Liver (tissue), 8 donors: ENCODE measurements at regions not wholly inside any gene's neighbourhood (a gene's known extent, or its start where the extent isn't known, plus 50 kb on each side); places are given as distances from the start of the nearest gene placed in this dataset.
"Not testable (repeated sequence)": the region's sequence is repeated elsewhere in the genome, so short reads cannot be mapped to it uniquely, and the experiment has no call there.

Source experiments
- DNase-seq: peaks from one replicate; pipeline ENCODE4 v3.0.0-alpha.2; 2017; ENCODE audit warnings: low spot score
- H3K27ac ChIP-seq, 2 donors: one replicate each; pipeline ENCODE4 v1.7.0; 2013; ENCODE audit warnings: inconsistent platforms in 2 of 2, low read length in 2 of 2, control low read depth in 1 of 2, low read depth in 1 of 2, mild to moderate bottlenecking in 1 of 2
- H3K27me3 ChIP-seq, 4 donors: one replicate each; pipeline versions ENCODE4 v1.6.1 to v1.7.0; 2013; ENCODE audit warnings: low read length in 3 of 4, inconsistent platforms in 1 of 4, mild to moderate bottlenecking in 1 of 4, moderate library complexity in 1 of 4; ENCODE audit not compliant: control insufficient read depth in 4 of 4, insufficient read depth in 4 of 4
- H3K36me3 ChIP-seq, 4 donors: one replicate each; pipeline versions ENCODE4 v1.6.1 to v1.7.0; 2013; ENCODE audit warnings: low read length in 3 of 4, mild to moderate bottlenecking in 3 of 4, low read depth in 1 of 4, moderate library complexity in 1 of 4; ENCODE audit not compliant: control insufficient read depth in 4 of 4, insufficient read depth in 3 of 4
- H3K4me1 ChIP-seq, 4 donors: one replicate each; pipeline versions ENCODE4 v1.6.1 to v1.7.0; 2013; ENCODE audit warnings: low read length in 3 of 4, mild to moderate bottlenecking in 3 of 4, moderate library complexity in 1 of 4; ENCODE audit not compliant: control insufficient read depth in 4 of 4, insufficient read depth in 4 of 4
- H3K4me3 ChIP-seq, 3 donors: one replicate each; pipeline versions ENCODE4 v1.6.1 to v1.7.0; 2013; ENCODE audit warnings: low read length in 3 of 3, control low read depth in 1 of 3, low read depth in 1 of 3, mild to moderate bottlenecking in 1 of 3
- H3K9ac ChIP-seq, 2 donors: one replicate each; pipeline ENCODE4 v1.7.0; 2013; ENCODE audit warnings: low read length in 2 of 2, mild to moderate bottlenecking in 2 of 2, moderate library complexity in 2 of 2, control low read depth in 1 of 2, low read depth in 1 of 2
- H3K9me3 ChIP-seq, 4 donors: one replicate each; pipeline versions ENCODE4 v1.6.1 to v1.7.0; 2013; ENCODE audit warnings: low read length in 3 of 4; ENCODE audit not compliant: control insufficient read depth in 4 of 4
- EGR1 ChIP-seq, 2 donors: IDR thresholded peaks; 2 replicates each; pipeline ENCODE4 v1.6.1; 2016 to 2018; ENCODE audit warnings: antibody characterized with exemption in 2 of 2, low read depth in 2 of 2
- FOXA1 ChIP-seq: IDR thresholded peaks from 2 replicates; pipeline ENCODE4 v1.6.1; 2016; ENCODE audit warnings: antibody characterized with exemption
- FOXA2 ChIP-seq: IDR thresholded peaks from 2 replicates; pipeline ENCODE4 v1.6.1; 2016; ENCODE audit warnings: antibody characterized with exemption
- GABPA ChIP-seq, 2 donors: IDR thresholded peaks in 1 of 2; conservative IDR thresholded peaks in 1 of 2; 2 replicates each; pipeline ENCODE4 v1.6.1; 2016; ENCODE audit warnings: antibody characterized with exemption in 2 of 2, mild to moderate bottlenecking in 1 of 2, moderate library complexity in 1 of 2
- HNF4A ChIP-seq, 2 donors: conservative IDR thresholded peaks; 2 replicates each; pipeline ENCODE4 v1.6.1; 2016; ENCODE audit warnings: antibody characterized with exemption in 2 of 2, mild to moderate bottlenecking in 2 of 2
- HNF4G ChIP-seq: IDR thresholded peaks from 2 replicates; pipeline ENCODE4 v1.6.1; 2016; ENCODE audit warnings: antibody characterized with exemption
- JUND ChIP-seq, 2 donors: IDR thresholded peaks; 2 replicates each; pipeline ENCODE4 v1.6.1; 2016; ENCODE audit warnings: antibody characterized with exemption in 2 of 2
- NR2F2 ChIP-seq: IDR thresholded peaks from 2 replicates; pipeline ENCODE4 v1.6.1; 2016; ENCODE audit warnings: antibody characterized with exemption
- RAD21 ChIP-seq, 2 donors: IDR thresholded peaks; 2 replicates each; pipeline ENCODE4 v1.6.1; 2016; ENCODE audit warnings: antibody characterized with exemption in 2 of 2, mild to moderate bottlenecking in 2 of 2
- RXRA ChIP-seq, 2 donors: IDR thresholded peaks; 2 replicates each; pipeline ENCODE4 v1.6.1; 2017 to 2018; ENCODE audit warnings: antibody characterized with exemption in 2 of 2, mild to moderate bottlenecking in 1 of 2
- TAF1 ChIP-seq: conservative IDR thresholded peaks from 2 replicates; pipeline ENCODE4 v1.6.1; 2016; ENCODE audit warnings: antibody characterized with exemption, mild to moderate bottlenecking
- YY1 ChIP-seq: IDR thresholded peaks from 2 replicates; pipeline ENCODE4 v1.6.1; 2016; ENCODE audit warnings: antibody characterized with exemption, mild to moderate bottlenecking
- WGBS: extraction: QIAGEN DNeasy Blood & Tissue Kit; methylation state at CpG from one replicate; pipeline ENCODE4 v1.1.7; 2013; 5-methylcytosine and 5-hydroxymethylcytosine counted together
- TF ChIP-seq, protein P1 (sequence below): IDR thresholded peaks from 2 replicates; pipeline ENCODE4 v1.6.1; 2016; ENCODE audit warnings: antibody characterized with exemption
- TF ChIP-seq, protein P2 (sequence below): fragments of 150-350 bp; IDR thresholded peaks from 2 replicates; pipeline ENCODE4 v1.5.1; 2017; ENCODE audit warnings: improper control_type of control experiment, low read depth, low read length; ENCODE audit not compliant: missing input control
- TF ChIP-seq, protein P3 (sequence below): IDR thresholded peaks from 2 replicates; pipeline ENCODE4 v1.6.1; 2016; ENCODE audit warnings: antibody characterized with exemption
- donor health status: healthy.
- donor health status: healthy.
- donor health status: healthy.
- donor health status: healthy.
- donor health status: healthy.

GRCh38 chr4:146104541-146104940, 71.0 kb upstream of the LSM6 start:
- WGBS: 82% methylated on average over 4 of the region's 4 CpGs
- H3K27ac ChIP-seq: no peak overlapping the region
- H3K27me3 ChIP-seq: peaks cover 0 to 3% (median 0%) of the 10 kb centered on the region in 4 donors
- H3K9me3 ChIP-seq: no peaks in the 10 kb centered on the region
- DNase-seq: no peak
- H3K36me3 ChIP-seq: no peaks in the 10 kb centered on the region
- TF ChIP-seq RAD21 (IDR thresholded peaks at IDR 0.05) (no peak), JUND (IDR thresholded peaks at IDR 0.05) (no peak), HNF4A (conservative IDR thresholded peaks at IDR 0.05) (no peak), RXRA (IDR thresholded peaks at IDR 0.05) (no peak), YY1 (no peak), EGR1 (IDR thresholded peaks at IDR 0.05; ENCODE audit: low read depth in 2 of 2) (no peak), FOXA2 (no peak), NR2F2 (no peak), TAF1 (no peak)
- TF ChIP-seq, protein P1, sequence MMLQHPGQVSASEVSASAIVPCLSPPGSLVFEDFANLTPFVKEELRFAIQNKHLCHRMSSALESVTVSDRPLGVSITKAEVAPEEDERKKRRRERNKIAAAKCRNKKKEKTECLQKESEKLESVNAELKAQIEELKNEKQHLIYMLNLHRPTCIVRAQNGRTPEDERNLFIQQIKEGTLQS: no peak
- TF ChIP-seq, protein P2, sequence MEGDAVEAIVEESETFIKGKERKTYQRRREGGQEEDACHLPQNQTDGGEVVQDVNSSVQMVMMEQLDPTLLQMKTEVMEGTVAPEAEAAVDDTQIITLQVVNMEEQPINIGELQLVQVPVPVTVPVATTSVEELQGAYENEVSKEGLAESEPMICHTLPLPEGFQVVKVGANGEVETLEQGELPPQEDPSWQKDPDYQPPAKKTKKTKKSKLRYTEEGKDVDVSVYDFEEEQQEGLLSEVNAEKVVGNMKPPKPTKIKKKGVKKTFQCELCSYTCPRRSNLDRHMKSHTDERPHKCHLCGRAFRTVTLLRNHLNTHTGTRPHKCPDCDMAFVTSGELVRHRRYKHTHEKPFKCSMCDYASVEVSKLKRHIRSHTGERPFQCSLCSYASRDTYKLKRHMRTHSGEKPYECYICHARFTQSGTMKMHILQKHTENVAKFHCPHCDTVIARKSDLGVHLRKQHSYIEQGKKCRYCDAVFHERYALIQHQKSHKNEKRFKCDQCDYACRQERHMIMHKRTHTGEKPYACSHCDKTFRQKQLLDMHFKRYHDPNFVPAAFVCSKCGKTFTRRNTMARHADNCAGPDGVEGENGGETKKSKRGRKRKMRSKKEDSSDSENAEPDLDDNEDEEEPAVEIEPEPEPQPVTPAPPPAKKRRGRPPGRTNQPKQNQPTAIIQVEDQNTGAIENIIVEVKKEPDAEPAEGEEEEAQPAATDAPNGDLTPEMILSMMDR: no peak
- TF ChIP-seq, protein P3, sequence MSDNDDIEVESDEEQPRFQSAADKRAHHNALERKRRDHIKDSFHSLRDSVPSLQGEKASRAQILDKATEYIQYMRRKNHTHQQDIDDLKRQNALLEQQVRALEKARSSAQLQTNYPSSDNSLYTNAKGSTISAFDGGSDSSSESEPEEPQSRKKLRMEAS: no peak
- H3K9ac ChIP-seq: no peak overlapping the region
- H3K4me3 ChIP-seq: no peak overlapping the region
- H3K4me1 ChIP-seq: no peaks in the 10 kb centered on the region

DNA sequence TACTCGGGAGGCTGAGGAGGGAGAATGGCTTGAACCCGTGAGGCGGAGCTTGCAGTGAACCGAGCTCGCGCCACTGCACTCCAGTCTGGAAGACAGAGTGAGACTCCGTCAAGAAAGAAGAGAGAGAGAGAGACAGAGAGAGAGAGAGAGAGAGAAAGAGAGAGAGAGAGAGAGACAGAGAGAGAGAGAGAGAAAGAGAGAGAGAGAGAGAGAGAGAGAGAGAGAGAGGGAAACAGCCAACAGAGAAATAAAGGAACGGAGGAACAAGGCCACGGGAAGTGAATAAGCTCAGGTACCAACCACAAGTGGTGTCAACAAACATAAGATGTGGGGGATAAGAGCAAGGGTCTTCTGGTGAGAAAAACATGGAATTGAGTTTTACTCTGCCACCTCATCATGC, 71.5 kb upstream of the LSM6 start:
- WGBS: 93% methylated on average over 9 of the region's 9 CpGs
- not testable (repeated sequence) for H3K27ac ChIP-seq, H3K4me1 ChIP-seq, DNase-seq, H3K9me3 ChIP-seq, H3K36me3 ChIP-seq, H3K27me3 ChIP-seq, H3K4me3 ChIP-seq, H3K9ac ChIP-seq

DNA sequence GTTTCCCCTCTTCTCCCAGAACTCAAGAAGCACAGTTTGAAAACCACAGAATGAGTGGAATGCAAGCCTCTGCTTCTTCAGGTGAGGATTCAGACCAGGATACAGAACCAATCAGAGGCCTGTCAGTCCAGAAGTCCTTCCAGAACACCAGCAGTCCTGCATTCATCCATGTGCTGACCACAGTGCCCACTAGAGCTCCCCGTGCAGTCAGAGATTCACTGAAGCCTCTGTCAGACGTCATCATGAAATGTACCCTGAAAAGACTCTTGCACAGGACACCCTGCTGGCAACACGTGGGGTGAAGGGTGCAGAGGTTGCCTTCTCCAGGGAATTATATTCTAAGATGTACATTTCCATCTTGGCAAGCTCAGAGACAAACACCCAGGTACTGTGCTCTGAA, 75.9 kb upstream of the LSM6 start:
- no peak for TF ChIP-seq HNF4G
- DNase-seq: no peak
- Histone ChIP-seq H3K4me3 (no peak overlapping the region), H3K4me1 (no peaks in the 10 kb centered on the region), H3K27me3 (peaks cover 0 to 3% (median 1%) of the 10 kb centered on the region in 4 donors), H3K9ac (no peak overlapping the region), H3K27ac (no peak overlapping the region), H3K36me3 (no peaks in the 10 kb centered on the region), H3K9me3 (no peaks in the 10 kb centered on the region)
- 63% methylated on average over 3 of the region's 3 CpGs for WGBS

DNA sequence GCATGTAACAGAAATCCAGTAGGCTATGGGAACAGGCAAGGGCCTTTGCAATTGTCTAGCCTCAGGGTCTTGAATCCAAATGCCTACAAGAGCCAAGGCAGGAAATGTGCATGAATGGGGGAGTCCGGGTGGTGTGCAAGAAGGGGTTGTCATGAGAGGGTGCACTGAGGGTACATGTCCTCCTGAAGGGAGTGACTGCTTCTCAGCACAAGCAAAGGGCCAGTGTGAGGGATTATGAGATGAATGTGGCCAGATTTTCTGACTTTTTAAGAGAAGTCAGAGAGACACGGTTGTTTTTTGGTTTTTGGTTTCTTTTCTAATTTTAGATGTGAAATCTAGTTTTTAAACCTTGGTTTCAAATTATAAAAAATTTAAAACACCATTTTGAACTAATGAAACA, 76.5 kb upstream of the LSM6 start:
- H3K4me1 ChIP-seq: no peaks in the 10 kb centered on the region
- peaks cover 0 to 3% (median 1%) of the 10 kb centered on the region in 4 donors for H3K27me3 ChIP-seq
- no peak for DNase-seq
- H3K27ac ChIP-seq: no peak overlapping the region
- no peaks in the 10 kb centered on the region for H3K36me3 ChIP-seq
- H3K9ac ChIP-seq: no peak overlapping the region
- no peak overlapping the region for H3K4me3 ChIP-seq
- TF ChIP-seq FOXA1 (no peak), HNF4G (no peak), JUND (IDR thresholded peaks at IDR 0.05) (no peak), GABPA (IDR thresholded peaks at IDR 0.05 in 1 of 2, conservative IDR thresholded peaks at IDR 0.05 in 1 of 2) (no peak), RXRA (IDR thresholded peaks at IDR 0.05) (no peak), RAD21 (IDR thresholded peaks at IDR 0.05) (no peak), NR2F2 (no peak), FOXA2 (no peak), TAF1 (no peak)
- 86% methylated on average over 2 of the region's 2 CpGs for WGBS
- H3K9me3 ChIP-seq: no peaks in the 10 kb centered on the region
